ENCODE measurements at regions not wholly inside any gene's neighbourhood (a gene's known extent, or its start where the extent isn't known, plus 50 kb on each side); places are given as distances from the start of the nearest gene placed in this dataset.

DNA sequence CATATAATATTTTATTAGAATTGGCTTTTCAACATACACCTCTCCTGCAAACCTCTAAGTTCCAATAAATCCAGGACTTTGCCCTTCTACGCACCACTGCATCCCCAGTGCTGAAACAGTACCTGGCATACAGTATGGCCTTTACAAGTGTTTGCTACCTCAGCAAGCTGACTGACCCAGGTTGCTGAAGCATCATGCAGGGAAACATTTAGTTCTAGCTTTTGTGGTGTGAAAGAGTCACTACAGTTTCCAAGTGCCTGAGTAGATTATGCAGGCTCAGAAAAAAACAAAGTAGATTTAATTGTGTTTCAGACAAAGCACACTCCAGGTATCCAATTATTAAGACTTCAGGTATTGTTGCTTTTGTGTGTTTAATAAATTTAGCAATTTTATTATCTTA lies 614.2 kb upstream of the NRSN1 start:
- TF ChIP-seq, protein P1, sequence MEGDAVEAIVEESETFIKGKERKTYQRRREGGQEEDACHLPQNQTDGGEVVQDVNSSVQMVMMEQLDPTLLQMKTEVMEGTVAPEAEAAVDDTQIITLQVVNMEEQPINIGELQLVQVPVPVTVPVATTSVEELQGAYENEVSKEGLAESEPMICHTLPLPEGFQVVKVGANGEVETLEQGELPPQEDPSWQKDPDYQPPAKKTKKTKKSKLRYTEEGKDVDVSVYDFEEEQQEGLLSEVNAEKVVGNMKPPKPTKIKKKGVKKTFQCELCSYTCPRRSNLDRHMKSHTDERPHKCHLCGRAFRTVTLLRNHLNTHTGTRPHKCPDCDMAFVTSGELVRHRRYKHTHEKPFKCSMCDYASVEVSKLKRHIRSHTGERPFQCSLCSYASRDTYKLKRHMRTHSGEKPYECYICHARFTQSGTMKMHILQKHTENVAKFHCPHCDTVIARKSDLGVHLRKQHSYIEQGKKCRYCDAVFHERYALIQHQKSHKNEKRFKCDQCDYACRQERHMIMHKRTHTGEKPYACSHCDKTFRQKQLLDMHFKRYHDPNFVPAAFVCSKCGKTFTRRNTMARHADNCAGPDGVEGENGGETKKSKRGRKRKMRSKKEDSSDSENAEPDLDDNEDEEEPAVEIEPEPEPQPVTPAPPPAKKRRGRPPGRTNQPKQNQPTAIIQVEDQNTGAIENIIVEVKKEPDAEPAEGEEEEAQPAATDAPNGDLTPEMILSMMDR (conservative IDR thresholded peaks at IDR 0.05) = no peak
- no peak for TF ChIP-seq EZH2 (IDR thresholded peaks at IDR 0.05; ENCODE audit: low read depth)
